A172 (cell line): ENCODE measurements at regions not wholly inside any gene's neighbourhood (a gene's known extent, or its start where the extent isn't known, plus 50 kb on each side); places are given as distances from the start of the nearest gene placed in this dataset.
A peak's percentile ranks its signal among the peaks of the same experiment; 100 is the strongest.

Experiments
- DNase-seq: peaks from one replicate; pipeline ENCODE4 v3.0.0-alpha.2; 2015; ENCODE audit warnings: low spot score

- no peak for DNase-seq
Measured at GRCh38 chr3:117941015-117941414, 1093.6 kb downstream of the IGSF11 start.

DNA sequence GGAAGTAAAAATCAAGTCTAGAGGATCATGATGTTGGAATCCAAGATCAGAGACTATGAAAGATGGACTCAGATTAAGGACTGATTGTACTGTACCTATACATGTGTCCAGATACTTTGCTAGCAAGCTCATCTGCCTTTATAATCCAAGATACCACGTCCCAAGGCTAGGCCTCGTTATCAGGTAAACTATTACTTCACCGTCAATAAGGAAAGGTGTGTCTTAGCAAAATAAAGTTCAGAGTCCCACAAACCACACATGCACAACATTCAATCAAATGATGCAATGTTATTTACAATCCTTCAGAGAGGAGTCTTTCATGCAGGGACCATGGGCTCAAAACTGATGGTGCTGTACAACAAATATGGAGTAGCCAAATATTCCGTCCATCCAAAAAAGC is 1092.9 kb downstream of the IGSF11 start:
- DNase-seq: no peak

DNA sequence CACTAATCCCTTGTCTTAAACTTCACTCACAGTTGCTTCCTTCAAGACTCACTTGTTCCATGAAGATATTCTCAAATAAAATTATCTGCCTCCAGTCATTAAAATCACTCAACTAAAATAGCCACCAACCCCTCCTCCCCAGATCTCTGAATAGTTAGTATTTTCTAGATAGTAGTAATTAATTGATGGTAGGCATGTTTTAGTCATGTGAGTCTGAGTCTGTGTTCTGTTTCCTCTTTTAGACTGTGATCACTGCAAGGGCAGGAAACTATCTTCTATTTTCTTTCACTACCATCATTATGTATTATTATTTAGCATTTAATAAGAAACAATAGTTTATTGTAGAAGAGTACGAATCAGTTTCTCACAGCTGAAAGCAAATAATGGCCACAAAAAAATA is 1080.5 kb downstream of the IGSF11 start:
- no peak for DNase-seq

GRCh38 chr3:117955196-117955595 is 1079.5 kb downstream of the IGSF11 start:
- DNase-seq: no peak

DNA sequence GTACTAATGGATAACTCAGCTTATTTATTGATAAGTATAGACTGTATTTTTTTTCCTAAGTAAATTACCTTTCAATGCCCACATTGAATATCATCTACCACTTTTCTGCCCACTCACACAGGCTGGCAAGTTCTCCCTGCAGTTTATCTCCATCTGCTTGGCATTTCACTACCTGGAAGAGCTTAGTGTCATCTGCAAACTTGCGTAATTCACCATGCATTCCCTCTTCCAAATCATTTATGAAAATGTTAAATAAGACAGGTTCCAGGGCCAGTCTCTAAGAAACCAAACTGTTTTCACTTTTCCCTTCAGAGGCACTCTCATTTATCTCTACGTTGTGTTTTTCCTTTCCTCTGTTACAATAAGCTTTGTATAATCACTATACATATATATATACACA is 1076.6 kb downstream of the IGSF11 start:
- no peak for DNase-seq

GRCh38 chr3:117962750-117963149 is 1071.9 kb downstream of the IGSF11 start:
- DNase-seq: no peak

GRCh38 chr3:117963858-117964257 is 1070.8 kb downstream of the IGSF11 start:
- DNase-seq: no peak

- DNase-seq: no peak
Measured at GRCh38 chr3:117964814-117965213, 1069.8 kb downstream of the IGSF11 start.

- DNase-seq: no peak
Measured at GRCh38 chr3:117977504-117978228, 1057.0 kb downstream of the IGSF11 start.

DNA sequence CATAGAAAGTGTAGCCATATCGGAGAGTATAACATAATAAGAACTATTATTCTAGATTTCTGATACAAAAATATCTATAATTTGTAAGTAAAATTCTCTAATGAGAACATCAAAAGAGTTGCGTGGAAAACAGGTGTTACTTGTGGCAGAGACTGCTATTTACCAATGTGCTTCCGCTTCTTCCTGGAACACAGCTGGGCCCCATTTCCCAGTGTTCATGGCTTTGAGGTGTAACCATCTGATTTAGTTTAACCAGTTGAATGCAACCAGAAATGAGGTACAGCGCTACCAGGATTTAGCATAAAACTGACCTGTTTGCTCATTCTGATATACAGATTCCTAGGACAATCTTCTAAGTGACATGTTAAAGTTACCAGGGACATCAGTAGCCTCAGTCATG is 1055.2 kb downstream of the IGSF11 start:
- no peak for DNase-seq

DNA sequence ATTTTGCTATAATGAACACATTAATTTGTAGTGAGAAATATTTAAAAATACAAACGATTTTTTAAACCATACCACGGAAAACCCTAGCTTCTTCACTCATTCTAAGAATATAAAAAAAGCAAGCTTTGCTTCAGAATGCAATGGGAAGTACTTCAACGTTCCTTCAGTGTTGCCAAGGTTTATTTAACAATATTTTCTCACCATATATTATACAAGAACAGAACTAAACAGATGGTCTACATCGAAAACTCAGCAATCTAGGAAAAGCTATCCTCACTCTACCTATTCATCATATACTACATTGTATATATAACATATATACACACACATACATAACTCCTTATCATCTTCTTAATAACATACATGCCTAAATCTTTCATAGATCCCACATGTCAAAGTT is 1047.4 kb downstream of the IGSF11 start:
- DNase-seq: no peak

DNA sequence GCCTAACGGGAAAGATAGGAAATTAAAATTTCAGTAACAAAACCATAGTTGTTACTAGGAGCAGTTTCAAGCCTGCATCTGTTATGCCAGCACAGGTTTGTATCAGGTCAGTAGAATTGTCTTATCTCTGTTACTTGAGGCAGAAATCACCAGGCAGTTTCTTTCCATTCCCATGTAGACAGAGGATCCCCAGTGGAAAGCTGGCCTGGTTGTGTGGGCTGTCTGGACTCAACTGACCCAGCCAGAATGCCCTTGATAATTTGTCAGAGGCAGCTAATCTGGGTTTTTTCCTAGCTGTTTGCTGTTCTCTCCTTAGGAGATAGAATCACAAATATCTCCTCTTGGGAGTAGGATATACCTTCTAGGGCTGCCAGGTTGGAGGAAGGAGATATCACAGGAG is 1044.7 kb downstream of the IGSF11 start:
- no peak for DNase-seq

GRCh38 chr3:117990627-117991026 is 1044.0 kb downstream of the IGSF11 start:
- DNase-seq: no peak

- DNase-seq: no peak
Measured at GRCh38 chr3:117995842-117996437, 1038.7 kb downstream of the IGSF11 start.

- peak; percentile 47 for DNase-seq
Measured at GRCh38 chr3:117997201-117998049, 1037.2 kb downstream of the IGSF11 start.

DNA sequence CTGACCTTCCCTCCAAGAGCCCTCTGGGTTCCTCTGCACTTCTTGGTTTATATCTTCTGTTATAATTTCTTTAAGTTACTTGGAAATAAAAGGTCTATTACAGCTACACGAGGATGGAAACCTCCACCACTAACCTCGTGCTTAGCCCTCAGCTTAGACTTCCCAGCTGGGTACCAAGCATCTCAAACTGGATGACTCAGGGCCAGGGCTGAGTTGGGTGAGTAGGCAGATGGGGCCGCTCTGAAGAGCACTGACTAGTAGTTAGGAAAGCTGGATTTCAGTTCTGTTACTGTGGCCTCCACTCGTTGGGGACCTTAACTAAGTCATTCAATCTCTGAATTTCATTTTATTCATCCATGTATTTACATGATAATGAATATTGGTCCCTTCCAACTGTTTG is 1036.6 kb downstream of the IGSF11 start:
- no peak for DNase-seq

DNA sequence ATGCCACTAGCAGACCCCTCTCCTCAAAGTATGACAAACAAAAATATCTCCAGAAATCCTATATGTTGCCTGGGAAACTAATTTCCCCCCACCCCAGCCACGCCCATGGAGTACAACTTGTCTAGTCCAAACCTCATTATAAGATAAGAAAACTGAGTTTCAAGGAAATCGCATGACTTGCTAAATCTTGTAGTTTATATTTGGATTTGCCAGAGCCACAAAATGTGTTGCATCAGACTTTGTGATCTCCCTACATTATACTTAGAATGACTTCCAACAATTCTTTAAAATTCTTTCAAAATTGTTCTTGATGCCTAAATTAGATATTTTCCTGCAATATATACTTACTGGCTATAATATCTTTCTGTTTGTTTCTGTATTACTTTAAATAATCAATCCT is 1034.4 kb downstream of the IGSF11 start:
- no peak for DNase-seq

DNA sequence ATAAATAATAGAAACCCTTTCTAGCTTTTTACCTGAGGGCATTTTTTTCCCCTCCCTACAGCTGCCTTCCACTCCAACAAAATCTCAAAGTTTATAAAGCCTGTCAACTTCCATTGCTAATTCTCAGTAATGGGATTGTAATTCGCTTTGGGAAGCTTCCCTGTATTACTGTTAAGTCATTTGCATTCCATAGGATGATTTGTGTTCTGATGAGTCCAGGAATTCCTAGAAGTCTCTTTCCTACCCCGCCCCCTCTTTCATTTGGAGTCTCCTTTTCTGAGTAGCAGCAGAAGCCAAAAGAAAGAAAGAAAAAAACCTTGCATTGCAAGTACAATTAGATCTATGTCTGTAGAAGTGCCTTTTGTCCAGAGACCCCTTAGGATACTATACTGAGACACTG is 1033.3 kb downstream of the IGSF11 start:
- no peak for DNase-seq

DNA sequence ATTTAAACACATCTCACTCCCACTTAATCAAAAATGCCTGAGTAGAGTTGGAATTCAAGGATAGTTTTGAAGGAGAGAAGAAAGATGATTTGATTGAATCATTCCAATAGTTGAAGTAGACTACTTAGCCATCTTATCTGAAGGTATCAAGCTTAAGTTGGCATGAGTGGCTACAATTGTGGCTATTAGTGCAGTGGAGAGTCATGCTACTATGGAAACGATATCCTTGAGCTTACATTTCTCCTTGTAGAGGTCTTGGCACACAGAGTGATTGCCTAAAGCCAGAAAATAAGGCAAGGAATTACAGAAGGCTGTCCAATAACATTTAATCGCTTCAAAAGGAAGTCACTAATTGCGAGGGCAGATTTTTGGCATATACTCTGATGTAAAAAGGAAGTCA is 1022.7 kb downstream of the IGSF11 start:
- DNase-seq: no peak

DNA sequence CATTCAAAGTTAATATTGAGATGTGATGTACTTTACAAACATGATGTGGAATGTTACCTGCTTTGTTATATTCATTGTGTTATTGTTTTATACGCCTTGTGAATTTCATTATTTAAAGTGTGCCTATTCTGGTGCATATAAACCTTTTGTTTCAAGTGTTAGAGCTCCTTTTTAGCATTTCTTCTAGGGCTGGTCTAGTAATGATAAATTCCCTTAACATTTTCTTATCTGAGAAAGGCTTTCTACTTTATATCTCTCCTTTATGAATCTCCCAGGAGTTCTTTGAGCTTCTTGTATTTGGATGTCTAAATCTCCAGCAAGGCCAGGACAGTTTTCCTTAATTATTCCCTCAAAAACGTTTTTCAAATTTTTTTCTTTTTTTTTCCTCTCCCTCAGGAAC is 1005.6 kb downstream of the IGSF11 start:
- no peak for DNase-seq

DNA sequence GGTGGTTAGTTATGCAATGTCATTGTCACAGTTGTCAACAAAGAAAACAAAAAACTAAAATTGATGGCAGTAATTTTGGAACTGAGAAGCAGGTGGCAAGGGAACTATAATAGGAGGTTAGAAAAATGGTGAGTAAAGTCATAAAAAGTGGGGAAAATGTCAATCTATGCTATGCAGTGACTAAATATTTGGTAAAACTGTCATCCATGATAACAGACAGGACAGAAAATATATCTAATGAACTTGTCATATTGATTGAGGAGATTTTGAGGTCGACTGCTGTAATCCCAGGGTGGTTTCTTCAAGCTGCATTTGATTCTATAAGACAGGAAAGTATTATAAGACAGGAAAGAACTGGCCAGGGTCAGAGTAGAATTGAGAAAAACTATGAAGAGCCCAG is 998.4 kb downstream of the IGSF11 start:
- no peak for DNase-seq

- DNase-seq: no peak
Measured at GRCh38 chr3:118055381-118055780, 979.3 kb downstream of the IGSF11 start.

- DNase-seq: no peak
Measured at GRCh38 chr3:118057086-118057485, 977.6 kb downstream of the IGSF11 start.
